Duodenal mucosa (tissue), 2 donors: ENCODE measurements at regions not wholly inside any gene's neighbourhood (a gene's known extent, or its start where the extent isn't known, plus 50 kb on each side); places are given as distances from the start of the nearest gene placed in this dataset.

Experiments
- H3K27ac ChIP-seq: one replicate; pipeline ENCODE4 v1.7.0; 2013; ENCODE audit warnings: low read depth, low read length
- H3K27me3 ChIP-seq, 2 donors: one replicate each; pipeline ENCODE4 v1.7.0; 2013; ENCODE audit warnings: low read length in 2 of 2, control low read depth in 1 of 2; ENCODE audit not compliant: insufficient read depth in 2 of 2, control insufficient read depth in 1 of 2
- H3K36me3 ChIP-seq, 2 donors: one replicate each; pipeline ENCODE4 v1.7.0; 2013; ENCODE audit warnings: low read length in 2 of 2, control low read depth in 1 of 2; ENCODE audit not compliant: insufficient read depth in 2 of 2, control insufficient read depth in 1 of 2
- H3K4me1 ChIP-seq, 2 donors: one replicate each; pipeline ENCODE4 v1.7.0; 2013; ENCODE audit warnings: low read length in 2 of 2, control low read depth in 1 of 2; ENCODE audit not compliant: insufficient read depth in 2 of 2, control insufficient read depth in 1 of 2
- H3K4me3 ChIP-seq, 2 donors: one replicate each; pipeline ENCODE4 v1.7.0; 2013; ENCODE audit warnings: low read length in 2 of 2, low read depth in 1 of 2
- H3K9ac ChIP-seq, 2 donors: one replicate each; pipeline ENCODE4 v1.7.0; 2013; ENCODE audit warnings: low read length in 2 of 2, low read depth in 1 of 2
- H3K9me3 ChIP-seq, 2 donors: one replicate each; pipeline ENCODE4 v1.7.0; 2013; ENCODE audit warnings: low read length in 2 of 2, control low read depth in 1 of 2; ENCODE audit not compliant: control insufficient read depth in 1 of 2

DNA sequence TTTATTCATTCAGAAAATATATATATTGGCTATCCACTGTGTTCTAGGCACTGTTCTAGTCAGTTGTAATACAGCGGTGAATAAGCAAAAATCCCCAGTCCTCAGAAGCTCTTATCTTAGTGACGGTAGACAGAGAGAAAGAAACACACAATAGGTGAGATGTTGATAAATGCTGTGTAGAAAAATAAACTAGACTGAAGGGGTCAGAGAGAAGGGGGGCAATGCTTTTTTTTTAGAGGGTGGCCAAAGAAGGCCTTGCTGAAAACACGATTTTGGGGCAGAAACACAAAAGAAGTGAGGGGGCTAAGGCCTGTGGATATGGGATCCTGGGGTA is 68.0 kb upstream of the MBOAT1 start:
- Histone ChIP-seq H3K9ac (no peak overlapping the region), H3K36me3 (no peaks in the 10 kb centered on the region), H3K4me3 (no peak overlapping the region), H3K27me3 (no peaks in the 10 kb centered on the region), H3K4me1 (no peaks in the 10 kb centered on the region), H3K9me3 (no peaks in the 10 kb centered on the region), H3K27ac (no peak overlapping the region)

DNA sequence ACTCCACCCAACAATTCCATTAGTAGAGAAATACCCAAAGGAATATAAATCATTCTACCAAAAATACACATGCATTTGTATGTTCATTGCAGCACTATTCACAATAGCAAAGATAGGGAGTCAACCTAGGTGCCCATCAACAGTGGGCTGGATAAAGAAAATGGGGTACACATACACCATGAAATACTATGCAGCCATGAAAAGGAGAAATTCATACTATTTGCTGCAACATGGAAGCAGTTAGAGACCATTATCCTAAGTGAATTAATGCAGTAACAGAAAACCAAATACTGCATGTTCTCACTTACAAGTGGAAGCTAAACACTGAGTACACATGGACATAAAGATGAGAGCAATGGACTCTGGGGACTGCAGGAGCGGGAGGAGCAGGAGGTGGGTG is 72.4 kb upstream of the MBOAT1 start:
- H3K9ac ChIP-seq: no peak overlapping the region
- no peak overlapping the region for H3K27ac ChIP-seq
- H3K4me3 ChIP-seq: no peak overlapping the region
- H3K27me3 ChIP-seq: no peaks in the 10 kb centered on the region
- H3K36me3 ChIP-seq: no peaks in the 10 kb centered on the region
- H3K4me1 ChIP-seq: no peaks in the 10 kb centered on the region
- H3K9me3 ChIP-seq: no peaks in the 10 kb centered on the region

DNA sequence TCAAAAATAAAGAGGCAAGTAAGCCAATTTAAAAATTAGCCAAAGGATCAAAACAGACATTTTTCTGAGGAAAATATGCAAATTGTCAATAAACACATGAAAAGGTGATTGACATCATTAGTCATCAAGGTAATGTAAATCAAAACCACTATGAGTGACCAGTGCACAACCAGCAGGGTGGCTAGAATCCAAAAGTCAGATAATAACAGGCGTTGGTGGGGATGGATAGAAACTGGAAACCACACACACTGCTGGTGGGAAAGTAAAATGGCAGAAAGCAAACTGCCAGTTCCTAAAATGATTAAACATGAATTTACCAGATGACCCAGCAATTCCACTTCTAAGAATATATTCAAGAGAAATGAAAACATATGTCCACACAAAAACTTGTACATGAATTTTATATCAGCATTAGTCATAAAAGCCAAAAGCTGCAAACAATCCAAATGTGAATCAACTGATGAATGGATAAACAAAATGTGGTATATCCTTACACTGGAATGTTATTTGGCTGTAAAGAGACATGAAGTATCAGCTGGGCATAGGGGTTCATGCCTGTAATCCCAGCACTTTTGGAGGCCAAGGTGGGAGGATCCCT is 74.8 kb upstream of the MBOAT1 start:
- Histone ChIP-seq H3K9me3 (no peaks in the 10 kb centered on the region), H3K27me3 (no peaks in the 10 kb centered on the region), H3K27ac (no peak overlapping the region), H3K4me3 (no peak overlapping the region), H3K4me1 (no peaks in the 10 kb centered on the region), H3K9ac (no peak overlapping the region), H3K36me3 (no peaks in the 10 kb centered on the region)

DNA sequence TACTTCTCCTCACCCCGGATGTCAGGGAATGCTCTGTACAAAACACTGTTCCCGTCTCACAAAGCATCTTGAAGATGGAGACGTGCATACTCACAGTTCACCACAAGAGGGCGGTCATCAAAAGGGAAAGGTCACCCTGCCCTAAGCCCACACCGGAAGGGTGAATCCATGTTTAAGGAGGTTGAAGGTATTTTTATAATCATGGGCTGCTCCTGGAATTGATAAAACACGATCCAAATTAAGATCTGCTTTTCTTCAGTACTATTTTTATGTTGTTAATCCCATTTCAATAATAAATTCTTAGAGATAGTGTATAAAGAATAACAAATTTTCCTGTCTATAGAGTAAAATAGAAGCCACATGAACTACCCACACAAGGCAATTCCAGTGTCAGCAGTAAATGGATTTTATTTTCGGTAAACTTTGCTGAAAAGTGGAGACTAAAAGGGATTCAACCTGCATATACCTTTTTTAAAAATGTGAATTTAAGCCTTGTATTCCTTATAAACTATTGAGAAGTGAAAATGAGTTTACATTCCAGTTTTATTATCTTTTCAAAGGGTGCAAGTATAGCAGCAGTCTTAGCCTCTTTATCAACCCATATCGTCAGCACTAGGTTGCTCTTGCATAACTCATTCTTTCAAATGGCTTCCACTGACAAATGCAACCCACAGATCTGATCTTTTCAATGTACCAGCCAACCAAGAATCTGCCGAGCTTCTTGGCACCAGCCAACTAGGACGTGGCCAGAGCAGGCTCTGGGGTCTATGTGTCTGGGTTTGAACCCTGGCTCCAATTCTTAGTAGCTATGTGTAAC is 79.7 kb upstream of the MBOAT1 start:
- no peaks in the 10 kb centered on the region for H3K9me3 ChIP-seq
- H3K4me3 ChIP-seq: no peak overlapping the region
- no peaks in the 10 kb centered on the region for H3K27me3 ChIP-seq
- no peaks in the 10 kb centered on the region for H3K36me3 ChIP-seq
- peak overlapping the region in 1 of 2 donors; percentile 3 for H3K9ac ChIP-seq
- H3K4me1 ChIP-seq: peaks cover 0 to 4% of the 10 kb centered on the region in 2 donors
- H3K27ac ChIP-seq: no peak overlapping the region

DNA sequence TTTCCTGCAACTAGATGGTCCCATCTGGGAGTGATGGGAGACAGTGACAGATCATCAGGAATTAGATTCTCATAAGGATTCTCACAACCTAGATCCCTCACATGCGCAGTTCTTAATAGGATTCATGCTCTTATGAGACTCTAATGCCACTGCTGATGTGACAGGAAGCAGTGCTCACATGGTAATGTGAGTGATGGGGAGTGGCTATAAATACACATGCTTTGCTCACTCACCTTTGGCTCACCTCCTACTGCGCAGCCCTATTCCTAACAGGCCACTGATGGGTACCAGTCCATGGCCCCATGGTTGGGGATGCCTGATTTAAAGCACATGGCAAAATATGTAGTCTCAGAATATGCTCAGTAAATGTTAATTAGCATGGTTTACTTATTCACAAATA is 80.6 kb upstream of the MBOAT1 start:
- Histone ChIP-seq H3K4me3 (no peak overlapping the region), H3K9me3 (no peaks in the 10 kb centered on the region), H3K36me3 (no peaks in the 10 kb centered on the region), H3K4me1 (peaks cover 0 to 4% of the 10 kb centered on the region in 2 donors), H3K27me3 (no peaks in the 10 kb centered on the region), H3K9ac (no peak overlapping the region), H3K27ac (no peak overlapping the region)

DNA sequence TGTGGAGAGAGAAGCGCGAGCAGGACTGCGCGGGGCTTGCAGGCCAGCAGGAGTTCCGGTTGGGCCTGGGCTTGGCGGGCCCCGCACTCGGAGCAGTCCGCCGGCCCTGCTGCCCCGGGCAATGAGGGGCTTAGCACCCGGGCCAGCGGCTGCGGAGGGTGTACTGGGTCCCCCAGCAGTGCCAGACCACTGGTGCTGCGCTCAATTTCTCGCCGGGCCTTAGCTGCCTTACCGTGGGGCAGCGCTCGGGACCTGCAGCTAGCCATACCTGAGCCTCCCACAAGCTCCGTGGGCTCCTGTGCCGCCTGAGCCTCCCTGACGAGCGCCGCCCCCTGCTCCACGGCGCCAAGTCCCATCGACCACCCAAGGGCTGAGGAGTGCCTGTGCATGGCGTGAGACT is 89.0 kb upstream of the MBOAT1 start:
- no peaks in the 10 kb centered on the region for H3K36me3 ChIP-seq
- no peaks in the 10 kb centered on the region for H3K4me1 ChIP-seq
- no peak overlapping the region for H3K9ac ChIP-seq
- no peak overlapping the region for H3K27ac ChIP-seq
- H3K4me3 ChIP-seq: no peak overlapping the region
- H3K9me3 ChIP-seq: no peaks in the 10 kb centered on the region
- no peaks in the 10 kb centered on the region for H3K27me3 ChIP-seq

DNA sequence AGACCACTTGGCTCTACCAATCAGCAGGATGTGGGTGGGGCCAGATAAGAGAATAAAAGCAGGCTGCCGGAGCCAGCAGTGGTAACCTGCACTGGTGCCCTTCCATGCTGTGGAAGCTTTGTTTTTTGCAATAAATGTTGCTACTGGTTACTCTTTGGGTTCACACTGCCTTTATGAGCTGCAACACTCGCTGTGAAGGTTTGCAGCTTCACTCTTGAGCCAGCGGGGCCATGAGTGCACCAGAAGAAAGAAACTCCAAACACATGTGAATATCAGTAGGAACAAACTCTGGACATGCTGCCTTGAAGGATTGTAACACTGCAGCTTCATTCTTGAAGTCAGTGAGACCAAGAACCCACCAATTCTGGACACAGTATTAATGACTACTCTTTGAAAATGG is 89.9 kb upstream of the MBOAT1 start:
- H3K27me3 ChIP-seq: no peaks in the 10 kb centered on the region
- no peak overlapping the region for H3K27ac ChIP-seq
- no peaks in the 10 kb centered on the region for H3K36me3 ChIP-seq
- H3K4me3 ChIP-seq: no peak overlapping the region
- H3K9ac ChIP-seq: no peak overlapping the region
- H3K4me1 ChIP-seq: no peaks in the 10 kb centered on the region
- H3K9me3 ChIP-seq: no peaks in the 10 kb centered on the region

DNA sequence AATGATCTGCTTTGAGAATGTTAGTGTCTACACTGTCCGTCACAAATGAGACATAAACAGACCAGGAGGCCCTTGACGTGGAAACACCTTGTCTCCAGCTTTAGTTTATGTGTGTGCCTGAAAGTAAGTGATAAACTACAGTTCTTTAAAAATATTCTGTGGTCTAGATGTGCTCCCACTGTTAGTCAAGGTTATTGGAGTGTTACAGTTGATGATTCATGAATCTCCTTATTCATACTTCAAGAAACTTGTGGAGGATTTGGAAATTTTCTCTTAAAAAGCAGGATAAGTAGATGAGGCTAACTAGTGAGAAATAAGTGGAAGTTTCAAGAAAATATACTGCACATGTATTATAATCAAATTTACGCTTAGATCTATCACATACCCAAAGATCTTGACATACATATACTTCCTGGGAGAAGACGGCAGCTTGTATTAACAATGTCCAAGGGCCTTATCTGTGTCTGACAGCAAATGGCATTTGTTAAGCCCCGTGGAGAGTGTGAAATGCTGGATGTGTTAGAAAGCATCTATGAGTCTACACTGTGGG is 90.5 kb upstream of the MBOAT1 start:
- Histone ChIP-seq H3K4me1 (no peaks in the 10 kb centered on the region), H3K36me3 (no peaks in the 10 kb centered on the region), H3K27me3 (no peaks in the 10 kb centered on the region), H3K9ac (no peak overlapping the region), H3K27ac (no peak overlapping the region), H3K4me3 (no peak overlapping the region), H3K9me3 (no peaks in the 10 kb centered on the region)

DNA sequence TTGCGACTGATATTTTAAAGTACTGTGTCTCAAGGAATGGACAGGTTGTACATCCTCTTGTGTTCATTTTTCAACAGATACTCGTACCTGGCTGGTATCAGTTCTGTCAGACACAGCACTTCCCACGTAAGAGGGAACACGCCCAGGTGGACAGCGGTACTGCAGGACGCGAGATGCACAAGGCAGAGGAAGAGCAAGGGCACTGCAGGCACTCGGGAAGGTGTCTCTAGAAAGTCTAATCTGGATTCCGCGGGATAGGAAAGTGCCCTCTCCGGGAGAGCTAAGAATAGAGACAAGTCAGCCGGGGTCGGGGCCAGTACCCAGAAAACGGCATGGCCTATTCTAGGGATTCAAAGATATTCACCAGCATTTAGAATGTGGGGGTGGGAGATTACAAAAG is 94.2 kb upstream of the MBOAT1 start:
- no peak overlapping the region for H3K27ac ChIP-seq
- no peaks in the 10 kb centered on the region for H3K36me3 ChIP-seq
- H3K27me3 ChIP-seq: no peaks in the 10 kb centered on the region
- no peak overlapping the region for H3K4me3 ChIP-seq
- no peak overlapping the region for H3K9ac ChIP-seq
- peaks cover 0 to 2% of the 10 kb centered on the region in 2 donors for H3K9me3 ChIP-seq
- no peaks in the 10 kb centered on the region for H3K4me1 ChIP-seq

DNA sequence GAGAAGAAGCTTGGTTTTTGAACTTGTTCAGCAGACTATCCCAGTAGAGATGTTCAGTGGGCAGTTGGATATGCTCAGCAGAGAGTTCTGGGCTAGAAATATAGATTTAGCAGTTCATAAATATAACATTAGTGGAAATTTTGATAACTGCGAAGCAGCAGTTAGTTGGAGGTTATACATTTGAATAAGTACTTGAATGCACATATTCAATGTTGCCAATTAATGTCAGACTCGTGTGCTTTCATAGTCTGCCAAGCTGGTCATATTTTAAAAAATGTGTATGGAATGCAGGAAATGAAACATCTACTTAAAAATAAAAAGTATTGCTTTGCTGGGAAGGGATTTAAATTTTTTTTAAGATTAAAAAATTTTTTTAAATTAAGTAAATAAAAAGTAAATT is 92.5 kb upstream of the E2F3 start:
- H3K4me1 ChIP-seq: peaks cover 16 to 20% of the 10 kb centered on the region in 2 donors

More for the DNA sequence above, 92.5 kb upstream of the E2F3 start:
- H3K9me3 ChIP-seq: peaks cover 0 to 2% of the 10 kb centered on the region in 2 donors
- H3K36me3 ChIP-seq: no peaks in the 10 kb centered on the region
- H3K4me3 ChIP-seq: no peak overlapping the region
- H3K9ac ChIP-seq: no peak overlapping the region
- H3K27me3 ChIP-seq: no peaks in the 10 kb centered on the region
- H3K27ac ChIP-seq: no peak overlapping the region
